GM12878 (cell line): ENCODE measurements at regions not wholly inside any gene's neighbourhood (a gene's known extent, or its start where the extent isn't known, plus 50 kb on each side); places are given as distances from the start of the nearest gene placed in this dataset.

Experiments used
- ATAC-seq: fragments of 200-7000 bp; cut with Tn5 transposase; 3 replicates; pipeline ENCODE4 v1.9.1; 2020; ENCODE audit warnings: mild to moderate bottlenecking, moderate library complexity
- BruUV-seq: library from RNA; stranded (reverse); fragments of 400-500 nt; replicated peaks from 2 replicates; lab custom pipeline; 2021; lab: Mats Ljungman, UMichigan
- CTCF ChIA-PET: fragments of 300-600 bp; sonication (Branson Sonifier 250); formaldehyde crosslinking; extraction: SDS; loops from one replicate; lab custom pipeline; 2021; ENCODE audit warnings: inconsistent platforms; lab: Yijun Ruan, JAX
- POLR2A ChIA-PET: fragments of 350-600 bp; formaldehyde crosslinking; extraction: SDS; loops from one replicate; lab custom pipeline; 2021; ENCODE audit warnings: inconsistent platforms; lab: Charles Lee
- RAD21 ChIA-PET: fragments of 300-600 bp; sonication (Branson Sonifier 250); formaldehyde crosslinking; loops from one replicate; lab custom pipeline; 2023; ENCODE audit warnings: antibody characterized with exemption; ENCODE audit not compliant: unreplicated experiment; lab: Charles Lee
- SMC1A ChIA-PET: fragments of 300-600 bp; sonication (Branson Sonifier 250); formaldehyde crosslinking; loops from one replicate; lab custom pipeline; 2023; ENCODE audit not compliant: unreplicated experiment, uncharacterized antibody; lab: Charles Lee
- DNase-seq: peaks from one replicate; pipeline ENCODE4 v3.0.0-alpha.2; 2011; ENCODE audit warnings: low read depth, low spot score
- FAIRE-seq: peaks from 3 replicates; lab custom pipeline; 2011; peaks lifted over from hg19 to GRCh38; lab: Jason Lieb, UNC
- H2AFZ ChIP-seq: 2 replicates; pipeline ENCODE4 v1.6.0; 2011; ENCODE audit warnings: low read depth, low read length, control low read depth; ENCODE audit not compliant: control insufficient read depth
- H3K27ac ChIP-seq: 2 replicates; pipeline ENCODE4 v1.5.1; 2011; ENCODE audit warnings: control low read depth; ENCODE audit not compliant: control insufficient read depth, insufficient read depth
- H3K27me3 ChIP-seq, 2 experiments: replicated peaks in 1 of 2; 2 replicates each; pipeline versions ENCODE4 v1.6.0 to v1.6.1; 2011; ENCODE audit warnings: low read length in 1 of 2; ENCODE audit not compliant: control insufficient read depth in 2 of 2, insufficient read depth in 2 of 2
- H3K36me3 ChIP-seq, 2 experiments: 2 replicates each; pipeline ENCODE4 v1.5.1; 2011; ENCODE audit warnings: low read length in 1 of 2; ENCODE audit not compliant: control insufficient read depth in 2 of 2, insufficient read depth in 2 of 2
- H3K4me1 ChIP-seq: 2 replicates; pipeline ENCODE4 v1.6.1; 2011; ENCODE audit warnings: mild to moderate bottlenecking, low read length, moderate library complexity, mixed read lengths; ENCODE audit not compliant: control insufficient read depth, insufficient read depth
- H3K4me2 ChIP-seq: 2 replicates; pipeline ENCODE4 v1.6.0; 2011; ENCODE audit warnings: control low read depth; ENCODE audit not compliant: control insufficient read depth, insufficient read depth
- H3K4me3 ChIP-seq: fragments of 200-600 bp; sonication (generic); 2 replicates; pipeline ENCODE4 v1.5.1; 2016
- H3K79me2 ChIP-seq: 2 replicates; pipeline ENCODE4 v1.6.0; 2011; ENCODE audit warnings: low read length; ENCODE audit not compliant: control insufficient read depth, insufficient read depth
- H3K9ac ChIP-seq: 2 replicates; pipeline ENCODE4 v1.8.0; 2011; ENCODE audit warnings: low read length, control low read depth, mixed read lengths; ENCODE audit not compliant: control insufficient read depth, insufficient read depth
- H3K9me3 ChIP-seq: replicated peaks from 3 replicates; pipeline ENCODE4 v1.5.1; 2011; ENCODE audit warnings: mild to moderate bottlenecking, low read length; ENCODE audit not compliant: control insufficient read depth, insufficient read depth
- H4K20me1 ChIP-seq: 2 replicates; pipeline ENCODE4 v1.6.0; 2011; ENCODE audit not compliant: control insufficient read depth, insufficient read depth
- KLF5 ChIP-seq: fragments of 450-650 bp; IDR thresholded peaks from 2 replicates; pipeline ENCODE4 v1.6.1; 2014; ENCODE audit warnings: mild to moderate bottlenecking; ENCODE audit not compliant: partially characterized antibody
- MYB ChIP-seq: fragments of 150-350 bp; IDR thresholded peaks from 2 replicates; pipeline ENCODE4 v1.6.1; 2014; ENCODE audit warnings: mild to moderate bottlenecking, low read depth, low read length, borderline replicate concordance
- PAX8 ChIP-seq: fragments of 450-650 bp; IDR thresholded peaks from 2 replicates; pipeline ENCODE4 v1.6.1; 2017; ENCODE audit warnings: mild to moderate bottlenecking, moderate library complexity
- RCOR1 ChIP-seq: conservative IDR thresholded peaks from 2 replicates; pipeline ENCODE4 v1.6.1; 2012; ENCODE audit warnings: low read depth, low read length, improper control_type of control experiment
- REST ChIP-seq: IDR thresholded peaks from 2 replicates; pipeline ENCODE4 v1.6.1; 2012; ENCODE audit warnings: mild to moderate bottlenecking, low read depth, low read length
- ZBTB4 ChIP-seq: fragments of 450-650 bp; formaldehyde crosslinking; IDR thresholded peaks from 2 replicates; pipeline ENCODE4 v1.4.0; 2022; ENCODE audit warnings: mild to moderate bottlenecking, moderate library complexity
- WGBS: methylation state at CpG from one replicate; pipeline ENCODE4 v1.1.6; 2016; ENCODE audit warnings: low lambda C conversion rate; ENCODE audit not compliant: insufficient replicate concordance, insufficient coverage; ENCODE audit errors: missing lambda C conversion rate; 5-methylcytosine and 5-hydroxymethylcytosine counted together
- in situ Hi-C: fragments of 300-500 bp; cut with MboI; formaldehyde crosslinking; loops from 9 replicates; pipeline ENCODE4 v1.14.3; 2018; ENCODE audit warnings: mixed read lengths
- intact Hi-C: fragments of 100-400 bp; cut with micrococcal nuclease; formaldehyde crosslinking; loops from one replicate; pipeline ENCODE4 v1.14.2; 2022; ENCODE audit not compliant: unreplicated experiment

- TF ChIP-seq REST (no peak), PAX8 (no peak), RCOR1 (no peak), MYB (no peak)
- TF ChIP-seq, all 136 proteins: peak for 0
Observed at GRCh38 chr20:7015257-7015656, 247.8 kb downstream of the BMP2 start (continued).

GRCh38 chr20:7022597-7022996, 255.1 kb downstream of the BMP2 start:
- H3K79me2 ChIP-seq = no peaks in the 10 kb centered on the region
- TF ChIP-seq KLF5 (peak; percentile 81), ZBTB4 (CRISPR knock-in tag) (no peak)
- TF ChIP-seq, all 136 proteins: peak for 1
- Histone ChIP-seq H3K9me3 (peaks cover 2% of the 10 kb centered on the region; the same call in 1 of the 3 replicates), H4K20me1 (no peaks in the 10 kb centered on the region), H3K9ac (no peak overlapping the region), H2AFZ (no peak overlapping the region), H3K36me3 (no peaks in the 10 kb centered on the region), H3K27me3 (no peaks in the 10 kb centered on the region), H3K4me3 (no peak overlapping the region), H3K4me1 (no peaks in the 10 kb centered on the region), H3K27ac (no peak overlapping the region), H3K4me2 (no peak overlapping the region)
- RAD21 ChIA-PET = interaction anchor here (0.6 kb wide), 1 partner anchor 35 kb away, joined by 4 read pairs; no protein-coding TSS in a partner anchor
- FAIRE-seq (no peak), DNase-seq (no peak), ATAC-seq (no peak)
- intact Hi-C loops = no loop called here
- POLR2A ChIA-PET = interaction anchor here (0.7 kb wide), 1 partner anchor 10 kb away, joined by 3 read pairs; no protein-coding TSS in a partner anchor
- SMC1A ChIA-PET = interaction anchor here (0.7 kb wide), 1 partner anchor 155 kb away, joined by 3 read pairs; no protein-coding TSS in a partner anchor
- no TSS peak for BruUV-seq
- 0% methylated on average over 1 of the region's 1 CpG for WGBS
- in situ Hi-C loops = no loop called here
- CTCF ChIA-PET = interaction anchor here (0.7 to 1.0 kb wide), 3 partner anchors 10 to 15 kb away, joined by 3 to 6 read pairs (median 4); no protein-coding TSS in a partner anchor
